Activated CD4-positive, alpha-beta T cell treated with anti-CD3 and anti-CD28 coated beads, Interleukin-2, amount 10 ng/mL, durations not matched to agents 24 days and 14 days (primary cell): ENCODE measurements at regions not wholly inside any gene's neighbourhood (a gene's known extent, or its start where the extent isn't known, plus 50 kb on each side); places are given as distances from the start of the nearest gene placed in this dataset.
A peak's percentile ranks its signal among the peaks of the same experiment; 100 is the strongest.

Experiments used
- DNase-seq: peaks from one replicate; pipeline ENCODE4 v3.0.0; 2022
- H3K27ac Mint-ChIP-seq: one replicate; pipeline ENCODE4 v1.8.0; 2022; ENCODE audit warnings: mild to moderate bottlenecking, mixed read lengths
- H3K27me3 Mint-ChIP-seq: one replicate; pipeline ENCODE4 v1.8.0; 2022; ENCODE audit warnings: mixed read lengths
- H3K36me3 Mint-ChIP-seq: one replicate; pipeline ENCODE4 v1.8.0; 2022; ENCODE audit warnings: low read depth, mild to moderate bottlenecking, mixed read lengths
- H3K4me1 Mint-ChIP-seq: one replicate; pipeline ENCODE4 v1.8.0; 2021; ENCODE audit warnings: mixed read lengths
- H3K4me3 Mint-ChIP-seq: one replicate; pipeline ENCODE4 v1.8.0; 2022; ENCODE audit warnings: mild to moderate bottlenecking, moderate library complexity, mixed read lengths
- H3K9me3 Mint-ChIP-seq: one replicate; pipeline ENCODE4 v1.8.0; 2021; ENCODE audit warnings: mixed read lengths
- intact Hi-C: fragments of 100-400 bp; cut with micrococcal nuclease; formaldehyde crosslinking; loops from one replicate; pipeline ENCODE4 v1.15.1; 2023

- DNase-seq, result no peak
- Mint-ChIP-seq H3K36me3 (no peaks in the 10 kb centered on the region), H3K9me3 (no peaks in the 10 kb centered on the region), H3K4me3 (no peak overlapping the region), H3K27ac (no peak overlapping the region), H3K27me3 (no peaks in the 10 kb centered on the region), H3K4me1 (peaks cover 4% of the 10 kb centered on the region)
- intact Hi-C loops, result no loop called here
Observed at GRCh38 chrX:9311421-9312160, 153.3 kb upstream of the TBL1X start.

- Mint-ChIP-seq H3K27me3 (no peaks in the 10 kb centered on the region), H3K9me3 (no peaks in the 10 kb centered on the region), H3K4me1 (peaks cover 10% of the 10 kb centered on the region), H3K27ac (no peak overlapping the region), H3K36me3 (no peaks in the 10 kb centered on the region), H3K4me3 (no peak overlapping the region)
- intact Hi-C loops, result no loop called here
- peak; percentile 84 for DNase-seq
Observed at GRCh38 chrX:9312922-9313867, 151.7 kb upstream of the TBL1X start.

DNA sequence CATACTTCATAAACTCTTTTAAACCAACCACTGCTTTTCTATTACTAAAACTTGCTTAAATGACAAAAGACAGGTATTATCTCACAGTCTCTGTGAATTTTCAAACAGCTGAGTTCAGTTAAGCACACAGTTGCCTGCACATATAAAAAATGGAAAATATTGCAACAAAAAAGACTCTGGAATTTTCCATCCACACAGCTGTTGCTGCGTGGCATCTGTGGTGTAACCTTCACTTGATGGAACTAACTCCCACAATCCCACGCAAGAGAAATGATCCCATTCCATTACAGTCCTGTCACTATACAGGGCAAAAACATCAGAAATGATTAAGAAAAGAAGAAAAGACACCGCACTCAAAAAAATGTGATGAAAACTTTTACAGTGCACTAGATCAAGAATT is 149.8 kb upstream of the TBL1X start:
- no peak overlapping the region for H3K4me3 Mint-ChIP-seq
- H3K27me3 Mint-ChIP-seq, result no peaks in the 10 kb centered on the region
- peaks cover 13% of the 10 kb centered on the region for H3K4me1 Mint-ChIP-seq
- H3K27ac Mint-ChIP-seq, result no peak overlapping the region
- H3K36me3 Mint-ChIP-seq, result no peaks in the 10 kb centered on the region
- intact Hi-C loops, result no loop called here
- no peak for DNase-seq
- no peaks in the 10 kb centered on the region for H3K9me3 Mint-ChIP-seq

DNA sequence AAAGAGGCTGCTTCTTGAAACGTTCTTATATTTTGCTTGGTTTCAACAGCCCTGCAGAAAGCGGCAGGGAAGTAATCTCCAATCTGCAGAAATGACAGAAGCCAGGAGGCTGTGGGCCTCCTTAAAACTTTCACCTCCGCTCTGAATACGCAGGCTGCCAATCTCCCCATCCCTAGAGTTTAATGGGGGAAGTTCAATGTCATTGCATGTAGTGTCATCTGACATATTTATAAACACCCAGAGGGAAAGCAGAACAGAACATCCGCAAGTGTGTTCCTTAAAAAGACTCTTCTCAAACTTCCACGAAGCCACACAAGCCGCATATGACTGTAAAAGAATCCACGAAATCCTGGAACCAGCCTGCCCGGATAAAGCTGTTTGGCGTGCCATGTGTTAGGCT is 148.8 kb upstream of the TBL1X start:
- H3K4me1 Mint-ChIP-seq, result peaks cover 13% of the 10 kb centered on the region
- H3K36me3 Mint-ChIP-seq, result no peaks in the 10 kb centered on the region
- intact Hi-C loops, result no loop called here

DNA sequence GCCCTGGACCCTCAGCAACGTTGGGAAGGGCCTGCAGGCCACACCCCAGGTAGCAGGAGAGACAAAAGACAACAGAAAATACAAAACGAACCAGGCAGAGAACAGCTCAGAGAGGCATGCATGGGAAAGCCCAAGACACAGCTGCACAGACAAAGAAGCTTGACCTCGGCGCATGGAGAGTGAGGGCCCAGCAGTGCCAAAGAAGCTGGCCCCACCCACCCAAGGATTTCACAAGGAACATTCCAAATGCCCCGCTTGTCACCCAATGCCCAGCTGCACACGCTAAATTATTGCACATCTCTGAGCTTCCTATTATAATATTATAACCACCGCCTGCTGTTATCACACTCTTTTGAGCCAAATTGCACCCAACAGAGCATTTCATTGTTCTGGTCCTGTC is 147.7 kb upstream of the TBL1X start:
- H3K36me3 Mint-ChIP-seq, result no peaks in the 10 kb centered on the region
- H3K27me3 Mint-ChIP-seq, result no peaks in the 10 kb centered on the region
- H3K27ac Mint-ChIP-seq, result no peak overlapping the region
- DNase-seq, result no peak
- no peaks in the 10 kb centered on the region for H3K9me3 Mint-ChIP-seq
- peaks cover 13% of the 10 kb centered on the region for H3K4me1 Mint-ChIP-seq
- H3K4me3 Mint-ChIP-seq, result no peak overlapping the region
- intact Hi-C loops, result no loop called here

More for the DNA sequence above, 148.8 kb upstream of the TBL1X start:
- no peak for DNase-seq
- no peaks in the 10 kb centered on the region for H3K9me3 Mint-ChIP-seq
- no peak overlapping the region for H3K27ac Mint-ChIP-seq
- no peak overlapping the region for H3K4me3 Mint-ChIP-seq
- H3K27me3 Mint-ChIP-seq, result no peaks in the 10 kb centered on the region

DNA sequence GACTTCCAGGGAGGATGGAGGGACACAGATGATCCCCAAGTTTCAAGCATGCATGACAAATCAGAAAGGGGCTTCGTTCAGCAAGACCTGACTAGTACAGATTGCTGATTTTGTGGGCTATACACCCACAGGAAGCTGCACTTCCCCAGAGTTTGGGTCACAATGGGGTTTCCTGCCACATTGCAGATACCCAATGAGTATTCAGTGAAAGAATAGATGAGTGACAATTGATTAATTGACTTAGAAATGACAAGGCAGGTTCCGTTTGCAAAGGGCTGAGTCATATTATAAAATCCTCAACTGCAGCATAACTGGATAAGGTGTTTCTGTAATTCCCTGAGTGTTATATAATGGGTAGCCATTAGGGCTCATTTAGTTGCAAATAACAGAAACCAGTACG is 146.6 kb upstream of the TBL1X start:
- Mint-ChIP-seq H3K4me1 (peaks cover 13% of the 10 kb centered on the region), H3K27ac (no peak overlapping the region), H3K36me3 (no peaks in the 10 kb centered on the region), H3K27me3 (no peaks in the 10 kb centered on the region), H3K4me3 (no peak overlapping the region), H3K9me3 (no peaks in the 10 kb centered on the region)
- intact Hi-C loops, result no loop called here
- DNase-seq, result peak; percentile 72

DNA sequence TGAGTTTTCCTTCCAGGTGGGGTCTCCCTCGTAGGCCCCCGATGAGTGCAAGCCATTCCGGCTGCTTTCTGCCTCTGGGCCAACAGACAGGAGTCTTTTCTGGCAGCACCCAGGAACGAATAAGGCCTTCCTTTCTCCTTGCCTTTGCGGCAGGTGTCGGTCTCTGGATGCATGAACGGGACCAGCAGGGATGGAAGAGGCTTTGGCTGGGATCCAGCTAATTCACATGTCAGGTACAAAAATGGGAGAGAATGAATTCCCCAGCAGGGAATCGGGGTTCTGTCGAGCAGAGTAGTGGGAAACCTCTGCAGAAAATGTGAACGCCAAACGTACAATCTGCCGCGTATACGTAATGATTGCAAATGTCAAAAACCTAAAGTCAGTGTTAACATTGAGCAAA is 146.1 kb upstream of the TBL1X start:
- intact Hi-C loops, result no loop called here
- DNase-seq, result no peak
- H3K27me3 Mint-ChIP-seq, result no peaks in the 10 kb centered on the region

GRCh38 chrX:9320940-9321339 is 143.9 kb upstream of the TBL1X start:
- H3K4me3 Mint-ChIP-seq, result no peak overlapping the region
- no peaks in the 10 kb centered on the region for H3K9me3 Mint-ChIP-seq
- H3K27ac Mint-ChIP-seq, result no peak overlapping the region
- H3K36me3 Mint-ChIP-seq, result no peaks in the 10 kb centered on the region
- no peak for DNase-seq
- H3K27me3 Mint-ChIP-seq, result no peaks in the 10 kb centered on the region
- peaks cover 9% of the 10 kb centered on the region for H3K4me1 Mint-ChIP-seq
- intact Hi-C loops, result no loop called here

More for the DNA sequence above, 146.1 kb upstream of the TBL1X start:
- Mint-ChIP-seq H3K4me1 (peaks cover 9% of the 10 kb centered on the region), H3K36me3 (no peaks in the 10 kb centered on the region), H3K27ac (no peak overlapping the region), H3K9me3 (no peaks in the 10 kb centered on the region), H3K4me3 (no peak overlapping the region)

DNA sequence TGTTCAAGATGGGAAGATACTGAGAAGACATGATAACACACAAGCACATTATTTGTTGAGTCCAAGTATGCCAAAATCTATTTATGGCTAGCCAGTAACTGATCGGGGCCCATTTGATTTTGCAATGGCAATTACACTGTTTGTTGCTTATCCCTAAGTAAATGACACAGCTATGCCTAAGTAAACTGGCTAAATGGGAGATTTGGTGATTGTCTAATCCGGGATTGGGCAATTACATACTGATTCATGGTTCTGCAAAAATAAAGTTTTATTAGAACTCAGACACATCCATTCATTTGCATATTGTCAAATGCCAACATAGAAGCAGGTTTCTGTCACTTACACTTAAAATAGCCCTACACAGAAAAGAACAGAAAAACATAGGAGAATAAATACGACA is 140.2 kb upstream of the TBL1X start:
- H3K27me3 Mint-ChIP-seq, result peaks cover 2% of the 10 kb centered on the region
- intact Hi-C loops, result no loop called here
- H3K27ac Mint-ChIP-seq, result no peak overlapping the region
- no peaks in the 10 kb centered on the region for H3K36me3 Mint-ChIP-seq
- H3K9me3 Mint-ChIP-seq, result no peaks in the 10 kb centered on the region
- no peak overlapping the region for H3K4me3 Mint-ChIP-seq
- no peaks in the 10 kb centered on the region for H3K4me1 Mint-ChIP-seq
- no peak for DNase-seq

GRCh38 chrX:9326369-9326768 is 138.5 kb upstream of the TBL1X start:
- H3K9me3 Mint-ChIP-seq, result no peaks in the 10 kb centered on the region
- intact Hi-C loops, result no loop called here

DNA sequence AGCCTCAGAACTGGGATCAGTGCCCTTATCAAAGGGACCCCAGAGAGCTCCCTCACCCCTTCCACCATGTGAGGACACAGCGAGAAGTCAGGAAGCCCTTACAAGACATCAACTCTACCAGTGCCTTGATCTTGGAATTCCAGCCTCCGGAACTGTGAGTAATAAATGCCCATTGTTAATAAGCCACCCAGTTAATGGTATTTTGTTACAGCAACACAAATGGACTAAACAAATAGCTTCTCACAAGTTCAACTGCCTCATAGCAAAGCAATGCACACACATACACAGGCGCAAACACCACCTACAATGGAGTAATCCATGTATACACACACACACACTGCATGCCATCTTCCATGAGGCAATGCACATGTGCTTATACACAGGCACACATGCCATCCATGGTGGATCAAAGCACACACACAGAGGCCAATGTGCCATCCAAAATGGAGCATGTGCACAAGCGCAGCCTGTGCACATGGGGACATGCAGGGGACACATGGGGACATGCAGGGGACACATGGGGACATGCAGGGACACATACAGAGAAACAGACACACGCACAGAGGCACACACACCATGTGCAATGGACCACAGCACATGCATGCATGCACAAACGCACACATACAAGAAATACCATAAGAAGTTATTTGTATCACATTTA is 137.6 kb upstream of the TBL1X start:
- no peaks in the 10 kb centered on the region for H3K36me3 Mint-ChIP-seq
- H3K9me3 Mint-ChIP-seq, result no peaks in the 10 kb centered on the region
- H3K4me1 Mint-ChIP-seq, result no peaks in the 10 kb centered on the region
- no peak for DNase-seq
- H3K27ac Mint-ChIP-seq, result no peak overlapping the region
- intact Hi-C loops, result no loop called here
- peaks cover 2% of the 10 kb centered on the region for H3K27me3 Mint-ChIP-seq
- no peak overlapping the region for H3K4me3 Mint-ChIP-seq

More at GRCh38 chrX:9326369-9326768, 138.5 kb upstream of the TBL1X start:
- no peak overlapping the region for H3K4me3 Mint-ChIP-seq
- H3K36me3 Mint-ChIP-seq, result no peaks in the 10 kb centered on the region
- H3K27me3 Mint-ChIP-seq, result peaks cover 2% of the 10 kb centered on the region
- H3K27ac Mint-ChIP-seq, result no peak overlapping the region
- no peaks in the 10 kb centered on the region for H3K4me1 Mint-ChIP-seq
- no peak for DNase-seq

DNA sequence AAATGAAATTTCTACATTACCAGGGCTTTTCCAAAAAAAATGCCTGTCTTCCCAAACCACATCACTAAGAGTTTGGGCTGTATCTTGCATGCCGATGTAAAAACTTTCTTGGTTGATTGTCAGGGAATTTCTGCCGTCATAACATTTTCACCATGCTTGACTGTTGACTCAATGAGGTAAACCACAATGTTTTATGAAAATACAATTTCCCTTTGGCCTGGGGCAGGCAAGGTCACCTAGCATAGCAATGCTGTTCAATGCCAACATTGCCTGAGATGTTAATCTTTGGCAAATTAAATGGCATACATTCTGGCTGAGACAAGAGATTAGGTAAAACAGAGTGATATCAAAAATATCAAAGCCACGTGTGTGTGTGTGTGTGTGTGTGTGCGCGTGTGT is 137.1 kb upstream of the TBL1X start:
- H3K27ac Mint-ChIP-seq, result no peak overlapping the region
- intact Hi-C loops, result no loop called here
- H3K9me3 Mint-ChIP-seq, result no peaks in the 10 kb centered on the region
- no peak overlapping the region for H3K4me3 Mint-ChIP-seq
- H3K36me3 Mint-ChIP-seq, result no peaks in the 10 kb centered on the region
- H3K4me1 Mint-ChIP-seq, result no peaks in the 10 kb centered on the region
- H3K27me3 Mint-ChIP-seq, result peaks cover 2% of the 10 kb centered on the region
- no peak for DNase-seq

DNA sequence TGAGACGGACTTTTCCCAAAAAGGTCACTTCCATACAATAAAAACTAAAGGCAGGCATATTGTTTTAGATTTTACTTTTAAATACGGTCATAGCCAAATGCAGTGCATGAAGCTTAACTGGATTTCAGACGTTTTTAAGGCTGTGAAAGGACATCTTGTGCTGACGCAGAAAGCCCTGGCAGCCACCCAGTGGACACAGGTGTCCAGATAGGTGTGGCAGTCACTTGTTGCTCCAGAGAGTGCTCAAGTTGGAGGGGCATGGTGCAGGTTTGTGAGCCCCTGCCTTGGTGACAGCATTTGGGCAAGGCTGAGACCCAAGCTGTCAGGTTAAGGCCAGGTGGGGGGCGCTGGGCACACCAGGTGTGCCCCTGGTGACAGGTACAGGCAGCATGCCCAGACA is 135.8 kb upstream of the TBL1X start:
- intact Hi-C loops, result no loop called here
- H3K9me3 Mint-ChIP-seq, result no peaks in the 10 kb centered on the region
- no peak for DNase-seq
- H3K4me3 Mint-ChIP-seq, result no peak overlapping the region
- peaks cover 2% of the 10 kb centered on the region for H3K27me3 Mint-ChIP-seq
- H3K36me3 Mint-ChIP-seq, result no peaks in the 10 kb centered on the region
- H3K27ac Mint-ChIP-seq, result no peak overlapping the region
- no peaks in the 10 kb centered on the region for H3K4me1 Mint-ChIP-seq
